ENCODE measurements at regions not wholly inside any gene's neighbourhood (a gene's known extent, or its start where the extent isn't known, plus 50 kb on each side); places are given as distances from the start of the nearest gene placed in this dataset.

- H3K27me3 ChIP-seq (ENCODE audit: low read length), result no peaks in the 10 kb centered on the region; the same call in 1 of the 2 replicates
- no peaks in the 10 kb centered on the region for H3K36me3 ChIP-seq (ENCODE audit: insufficient read depth, low read length)
- no peak for DNase-seq
- H4K20me1 ChIP-seq (ENCODE audit: insufficient read depth, low read depth, low read length), result no peaks in the 10 kb centered on the region
- H3K9me3 ChIP-seq (ENCODE audit: low read length), result no peaks in the 10 kb centered on the region
- H3K27ac ChIP-seq (ENCODE audit: low read length), result no peak overlapping the region
- H2AFZ ChIP-seq (ENCODE audit: low read length), result no peak overlapping the region
- H3K9ac ChIP-seq (ENCODE audit: low read length), result no peak overlapping the region
- no peak overlapping the region for H3K4me3 ChIP-seq (ENCODE audit: low read length)
- no peak overlapping the region for H3K4me2 ChIP-seq (ENCODE audit: low read depth, low read length, poor library complexity, severe bottlenecking)
- H3K79me2 ChIP-seq (ENCODE audit: low read length), result no peaks in the 10 kb centered on the region
- no peaks in the 10 kb centered on the region for H3K4me1 ChIP-seq (ENCODE audit: low read length)
- H3K9me2 ChIP-seq (replicated peaks; ENCODE audit: insufficient read depth, low read length), result no peaks in the 10 kb centered on the region
Measured at GRCh38 chr9:87343816-87344430, 153.7 kb upstream of the DAPK1 start.

GRCh38 chr9:87346061-87346665, 151.5 kb upstream of the DAPK1 start:
- Histone ChIP-seq H3K27ac (ENCODE audit: low read length) (no peak overlapping the region), H3K36me3 (ENCODE audit: insufficient read depth, low read length) (no peaks in the 10 kb centered on the region), H3K79me2 (ENCODE audit: low read length) (no peaks in the 10 kb centered on the region), H3K4me3 (ENCODE audit: low read length) (no peak overlapping the region), H3K27me3 (ENCODE audit: low read length) (no peaks in the 10 kb centered on the region; the same call in 1 of the 2 replicates), H3K9me2 (replicated peaks; ENCODE audit: insufficient read depth, low read length) (no peaks in the 10 kb centered on the region), H3K4me2 (ENCODE audit: low read depth, low read length, poor library complexity, severe bottlenecking) (no peak overlapping the region), H4K20me1 (ENCODE audit: insufficient read depth, low read depth, low read length) (no peaks in the 10 kb centered on the region), H2AFZ (ENCODE audit: low read length) (no peak overlapping the region), H3K9ac (ENCODE audit: low read length) (no peak overlapping the region), H3K9me3 (ENCODE audit: low read length) (no peaks in the 10 kb centered on the region), H3K4me1 (ENCODE audit: low read length) (no peaks in the 10 kb centered on the region)
- no peak for DNase-seq

DNA sequence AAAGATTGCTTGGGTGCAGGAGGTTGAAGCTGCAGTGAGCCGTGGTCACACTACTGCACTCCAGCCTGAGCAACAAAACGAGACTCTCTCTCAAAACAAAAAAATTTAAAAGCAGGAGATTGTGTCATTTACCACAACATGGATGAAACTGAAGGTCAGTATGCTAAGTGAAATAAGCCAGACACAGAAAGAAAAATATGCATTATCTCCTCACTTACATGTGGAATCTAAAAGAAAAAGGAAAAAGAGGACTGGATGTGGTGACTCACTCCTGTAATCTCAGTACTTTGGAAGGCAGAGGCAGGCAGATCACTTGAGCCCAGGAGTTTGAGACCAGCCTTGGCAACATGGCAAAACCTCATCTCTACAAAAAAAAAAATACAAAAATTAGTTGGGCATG, 146.8 kb upstream of the DAPK1 start:
- no peaks in the 10 kb centered on the region for H3K27me3 ChIP-seq (ENCODE audit: low read length)
- H3K9me3 ChIP-seq (ENCODE audit: low read length), result no peaks in the 10 kb centered on the region
- H2AFZ ChIP-seq (ENCODE audit: low read length), result no peak overlapping the region
- no peak for DNase-seq
- no peaks in the 10 kb centered on the region for H3K9me2 ChIP-seq (replicated peaks; ENCODE audit: insufficient read depth, low read length)
- H4K20me1 ChIP-seq (ENCODE audit: insufficient read depth, low read depth, low read length), result no peaks in the 10 kb centered on the region
- H3K9ac ChIP-seq (ENCODE audit: low read length), result no peak overlapping the region
- H3K4me2 ChIP-seq (ENCODE audit: low read depth, low read length, poor library complexity, severe bottlenecking), result no peak overlapping the region
- no peak overlapping the region for H3K4me3 ChIP-seq (ENCODE audit: low read length)
- no peaks in the 10 kb centered on the region for H3K79me2 ChIP-seq (ENCODE audit: low read length)
- H3K27ac ChIP-seq (ENCODE audit: low read length), result no peak overlapping the region
- no peaks in the 10 kb centered on the region for H3K36me3 ChIP-seq (ENCODE audit: insufficient read depth, low read length)
- no peaks in the 10 kb centered on the region for H3K4me1 ChIP-seq (ENCODE audit: low read length)

GRCh38 chr9:87353301-87353700, 144.4 kb upstream of the DAPK1 start:
- no peak for DNase-seq
- Histone ChIP-seq H3K9me3 (ENCODE audit: low read length) (no peaks in the 10 kb centered on the region), H3K4me1 (ENCODE audit: low read length) (no peaks in the 10 kb centered on the region), H3K36me3 (ENCODE audit: insufficient read depth, low read length) (no peaks in the 10 kb centered on the region), H3K27ac (ENCODE audit: low read length) (no peak overlapping the region), H3K4me3 (ENCODE audit: low read length) (no peak overlapping the region), H3K4me2 (ENCODE audit: low read depth, low read length, poor library complexity, severe bottlenecking) (no peak overlapping the region), H3K9me2 (replicated peaks; ENCODE audit: insufficient read depth, low read length) (no peaks in the 10 kb centered on the region), H2AFZ (ENCODE audit: low read length) (no peak overlapping the region), H3K79me2 (ENCODE audit: low read length) (no peaks in the 10 kb centered on the region), H3K27me3 (ENCODE audit: low read length) (no peaks in the 10 kb centered on the region), H3K9ac (ENCODE audit: low read length) (no peak overlapping the region), H4K20me1 (ENCODE audit: insufficient read depth, low read depth, low read length) (no peaks in the 10 kb centered on the region)

DNA sequence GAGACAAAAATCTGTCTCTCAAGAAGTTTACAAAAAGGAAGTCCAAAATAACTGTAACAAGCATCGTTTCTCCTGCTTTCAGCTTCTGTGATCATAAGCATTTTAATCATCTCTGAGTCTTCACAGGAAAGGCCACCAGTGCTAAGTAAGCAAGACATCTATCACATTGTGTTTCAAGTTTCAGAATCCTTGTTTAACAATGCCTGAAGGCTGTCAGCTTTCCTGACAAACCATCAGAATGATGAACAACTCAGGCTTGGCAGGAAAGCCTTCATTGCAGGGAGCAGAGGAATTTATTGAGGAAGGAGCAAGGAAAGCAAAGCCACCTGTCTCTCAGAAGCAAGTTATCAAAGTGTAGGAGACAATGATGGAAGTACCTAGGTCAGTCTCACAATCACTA, 143.5 kb upstream of the DAPK1 start:
- no peaks in the 10 kb centered on the region for H3K9me3 ChIP-seq (ENCODE audit: low read length)
- H3K9ac ChIP-seq (ENCODE audit: low read length), result no peak overlapping the region
- H3K27ac ChIP-seq (ENCODE audit: low read length), result no peak overlapping the region
- no peaks in the 10 kb centered on the region for H3K27me3 ChIP-seq (ENCODE audit: low read length)
- no peaks in the 10 kb centered on the region for H3K9me2 ChIP-seq (replicated peaks; ENCODE audit: insufficient read depth, low read length)
- no peaks in the 10 kb centered on the region for H3K4me1 ChIP-seq (ENCODE audit: low read length)
- H3K79me2 ChIP-seq (ENCODE audit: low read length), result no peaks in the 10 kb centered on the region
- H2AFZ ChIP-seq (ENCODE audit: low read length), result no peak overlapping the region
- no peaks in the 10 kb centered on the region for H3K36me3 ChIP-seq (ENCODE audit: insufficient read depth, low read length)
- no peak overlapping the region for H3K4me3 ChIP-seq (ENCODE audit: low read length)
- DNase-seq, result no peak
- no peak overlapping the region for H3K4me2 ChIP-seq (ENCODE audit: low read depth, low read length, poor library complexity, severe bottlenecking)
- no peaks in the 10 kb centered on the region for H4K20me1 ChIP-seq (ENCODE audit: insufficient read depth, low read depth, low read length)

GRCh38 chr9:87357600-87357999, 140.1 kb upstream of the DAPK1 start:
- H2AFZ ChIP-seq (ENCODE audit: low read length), result no peak overlapping the region
- no peaks in the 10 kb centered on the region for H3K4me1 ChIP-seq (ENCODE audit: low read length)
- H3K27me3 ChIP-seq (ENCODE audit: low read length), result no peaks in the 10 kb centered on the region
- no peaks in the 10 kb centered on the region for H3K79me2 ChIP-seq (ENCODE audit: low read length)
- no peak overlapping the region for H3K27ac ChIP-seq (ENCODE audit: low read length)
- H3K9ac ChIP-seq (ENCODE audit: low read length), result no peak overlapping the region
- no peak overlapping the region for H3K4me2 ChIP-seq (ENCODE audit: low read depth, low read length, poor library complexity, severe bottlenecking)
- H3K9me3 ChIP-seq (ENCODE audit: low read length), result no peaks in the 10 kb centered on the region
- no peak for DNase-seq
- no peak overlapping the region for H3K4me3 ChIP-seq (ENCODE audit: low read length)
- H3K9me2 ChIP-seq (replicated peaks; ENCODE audit: insufficient read depth, low read length), result no peaks in the 10 kb centered on the region; the same call in 1 of the 2 replicates
- H4K20me1 ChIP-seq (ENCODE audit: insufficient read depth, low read depth, low read length), result no peaks in the 10 kb centered on the region
- H3K36me3 ChIP-seq (ENCODE audit: insufficient read depth, low read length), result no peaks in the 10 kb centered on the region

DNA sequence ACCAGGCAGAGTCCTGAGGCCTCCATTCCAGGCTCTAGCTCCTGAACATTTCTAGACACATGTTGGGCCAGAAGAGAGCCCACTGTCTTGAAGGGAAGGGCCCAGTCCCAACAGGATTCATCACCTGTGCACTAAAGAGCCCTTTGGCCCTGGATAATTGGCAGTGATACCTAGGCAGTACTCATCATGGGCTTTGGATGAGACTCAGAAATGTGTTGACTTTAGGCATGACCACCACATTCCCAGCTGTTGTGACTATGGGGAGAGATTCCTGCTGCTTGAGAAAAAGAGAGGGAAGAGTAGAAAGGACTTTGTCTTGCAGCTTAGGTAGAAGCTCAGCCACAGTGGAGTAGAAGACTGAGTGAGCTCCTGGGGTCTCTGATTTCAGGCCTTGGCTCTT, 138.4 kb upstream of the DAPK1 start:
- Histone ChIP-seq H3K4me3 (ENCODE audit: low read length) (no peak overlapping the region), H3K27me3 (ENCODE audit: low read length) (no peaks in the 10 kb centered on the region), H3K9ac (ENCODE audit: low read length) (no peak overlapping the region), H3K9me3 (ENCODE audit: low read length) (no peaks in the 10 kb centered on the region), H3K36me3 (ENCODE audit: insufficient read depth, low read length) (no peaks in the 10 kb centered on the region), H3K79me2 (ENCODE audit: low read length) (no peaks in the 10 kb centered on the region), H3K27ac (ENCODE audit: low read length) (no peak overlapping the region), H2AFZ (ENCODE audit: low read length) (no peak overlapping the region), H3K4me1 (ENCODE audit: low read length) (no peaks in the 10 kb centered on the region), H4K20me1 (ENCODE audit: insufficient read depth, low read depth, low read length) (no peaks in the 10 kb centered on the region), H3K9me2 (replicated peaks; ENCODE audit: insufficient read depth, low read length) (no peaks in the 10 kb centered on the region; the same call in 1 of the 2 replicates), H3K4me2 (ENCODE audit: low read depth, low read length, poor library complexity, severe bottlenecking) (no peak overlapping the region)
- no peak for DNase-seq

GRCh38 chr9:87359958-87360601, 137.6 kb upstream of the DAPK1 start:
- Histone ChIP-seq H3K9ac (ENCODE audit: low read length) (no peak overlapping the region), H4K20me1 (ENCODE audit: insufficient read depth, low read depth, low read length) (no peaks in the 10 kb centered on the region), H3K27ac (ENCODE audit: low read length) (no peak overlapping the region), H3K4me1 (ENCODE audit: low read length) (no peaks in the 10 kb centered on the region), H3K36me3 (ENCODE audit: insufficient read depth, low read length) (no peaks in the 10 kb centered on the region), H3K4me2 (ENCODE audit: low read depth, low read length, poor library complexity, severe bottlenecking) (no peak overlapping the region), H3K9me3 (ENCODE audit: low read length) (no peaks in the 10 kb centered on the region), H2AFZ (ENCODE audit: low read length) (no peak overlapping the region), H3K79me2 (ENCODE audit: low read length) (no peaks in the 10 kb centered on the region), H3K4me3 (ENCODE audit: low read length) (no peak overlapping the region), H3K27me3 (ENCODE audit: low read length) (no peaks in the 10 kb centered on the region), H3K9me2 (replicated peaks; ENCODE audit: insufficient read depth, low read length) (no peaks in the 10 kb centered on the region; the same call in 1 of the 2 replicates)
- DNase-seq, result no peak

All from Karpas-422 (cell line).